WTC11 (cell line): ENCODE measurements at regions not wholly inside any gene's neighbourhood (a gene's known extent, or its start where the extent isn't known, plus 50 kb on each side); places are given as distances from the start of the nearest gene placed in this dataset.

Source experiments
- ATAC-seq: fragments of 200-7000 bp; cut with Tn5 transposase; 2 replicates; pipeline ENCODE4 v1.10.0; 2021; ENCODE audit warnings: mild to moderate bottlenecking, moderate library complexity
- CTCF ChIA-PET: fragments of 300-600 bp; sonication (Branson Sonifier 250); formaldehyde crosslinking; loops from one replicate; lab custom pipeline; 2021; ENCODE audit warnings: antibody characterized with exemption; lab: Charles Lee
- POLR2A ChIA-PET: fragments of 350-600 bp; sonication (Branson Sonifier 250); formaldehyde crosslinking; loops from one replicate; lab custom pipeline; 2021; ENCODE audit warnings: antibody characterized with exemption; lab: Charles Lee
- DNase-seq: peaks from one replicate; pipeline ENCODE4 v3.0.0; 2021; ENCODE audit warnings: low spot score
- H3K27ac Mint-ChIP-seq: 2 replicates; pipeline ENCODE4 v1.8.0; 2021; ENCODE audit warnings: mixed read lengths
- H3K27me3 Mint-ChIP-seq: 2 replicates; pipeline ENCODE4 v1.8.0; 2021; ENCODE audit warnings: low read depth, mild to moderate bottlenecking, moderate library complexity, mixed read lengths
- H3K36me3 Mint-ChIP-seq: 2 replicates; pipeline ENCODE4 v1.8.0; 2021; ENCODE audit warnings: mixed read lengths
- H3K4me1 Mint-ChIP-seq: 2 replicates; pipeline ENCODE4 v1.8.0; 2022; ENCODE audit warnings: mixed read lengths
- H3K4me3 Mint-ChIP-seq: 2 replicates; pipeline ENCODE4 v1.8.0; 2021; ENCODE audit warnings: mild to moderate bottlenecking, moderate library complexity, mixed read lengths
- H3K9me3 Mint-ChIP-seq: 2 replicates; pipeline ENCODE4 v1.8.0; 2021; ENCODE audit warnings: mixed read lengths
- FOXJ3 ChIP-seq: sonication (generic); formaldehyde crosslinking; IDR thresholded peaks from 2 replicates; pipeline ENCODE4 v1.9.0; 2021; ENCODE audit warnings: missing genetic modification reagents, mild to moderate bottlenecking, borderline replicate concordance
- FOXP1 ChIP-seq: sonication (generic); formaldehyde crosslinking; IDR thresholded peaks from 2 replicates; pipeline ENCODE4 v1.8.0; 2022; ENCODE audit warnings: missing genetic modification reagents, mild to moderate bottlenecking, moderate library complexity, borderline replicate concordance
- IRF2 ChIP-seq: sonication (generic); formaldehyde crosslinking; IDR thresholded peaks from 2 replicates; pipeline ENCODE4 v1.8.0; 2022; ENCODE audit warnings: low read depth, missing genetic modification reagents, borderline replicate concordance
- KAT7 ChIP-seq: sonication (generic); formaldehyde crosslinking; IDR thresholded peaks from 2 replicates; pipeline ENCODE4 v1.8.1; 2023; ENCODE audit warnings: missing genetic modification reagents, mild to moderate bottlenecking, borderline replicate concordance
- MYBL2 ChIP-seq: sonication (generic); formaldehyde crosslinking; IDR thresholded peaks from 2 replicates; pipeline ENCODE4 v1.8.1; 2023; ENCODE audit warnings: mild to moderate bottlenecking, moderate library complexity, missing genetic modification reagents
- NFATC4 ChIP-seq: fragments of 250-450 bp; sonication (Bioruptor Pico); IDR thresholded peaks from 2 replicates; pipeline ENCODE4 v1.9.0; 2021; ENCODE audit warnings: mild to moderate bottlenecking
- PRDM15 ChIP-seq: sonication (generic); formaldehyde crosslinking; IDR thresholded peaks from 2 replicates; pipeline ENCODE4 v1.8.0; 2022; ENCODE audit warnings: missing genetic modification reagents
- PRRX2 ChIP-seq: fragments of 250-450 bp; sonication (Bioruptor Pico); IDR thresholded peaks from 2 replicates; pipeline ENCODE4 v1.8.0; 2021; ENCODE audit warnings: mild to moderate bottlenecking
- ZNF121 ChIP-seq: sonication (generic); formaldehyde crosslinking; IDR thresholded peaks from 2 replicates; pipeline ENCODE4 v1.8.0; 2023; ENCODE audit warnings: missing genetic modification reagents
- ZNF396 ChIP-seq: fragments of 250-450 bp; sonication (Bioruptor Pico); IDR thresholded peaks from 2 replicates; pipeline ENCODE4 v1.8.0; 2021; ENCODE audit warnings: mild to moderate bottlenecking, moderate library complexity, borderline replicate concordance
- ZNF416 ChIP-seq: fragments of 250-450 bp; sonication (Bioruptor Pico); IDR thresholded peaks from 2 replicates; pipeline ENCODE4 v1.9.0; 2021; ENCODE audit warnings: mild to moderate bottlenecking, inconsistent platforms
- ZNF512 ChIP-seq: sonication (generic); formaldehyde crosslinking; IDR thresholded peaks from 2 replicates; pipeline ENCODE4 v1.8.1; 2022; ENCODE audit warnings: missing genetic modification reagents, borderline replicate concordance
- ZNF671 ChIP-seq: fragments of 250-450 bp; sonication (Bioruptor Pico); IDR thresholded peaks from 2 replicates; pipeline ENCODE4 v1.8.0; 2021; ENCODE audit warnings: mild to moderate bottlenecking
- TF ChIP-seq, protein P1 (sequence below): sonication (generic); formaldehyde crosslinking; IDR thresholded peaks from 2 replicates; pipeline ENCODE4 v1.8.1; 2023; ENCODE audit warnings: mild to moderate bottlenecking, moderate library complexity, missing genetic modification reagents
- TF ChIP-seq, protein P2 (sequence below): fragments of 250-450 bp; sonication (Bioruptor Pico); IDR thresholded peaks from 2 replicates; pipeline ENCODE4 v1.9.0; 2021; ENCODE audit warnings: mild to moderate bottlenecking
- TF ChIP-seq, protein P3 (sequence below): fragments of 250-450 bp; sonication (Bioruptor Pico); conservative IDR thresholded peaks from 2 replicates; pipeline ENCODE4 v1.9.0; 2021; ENCODE audit warnings: mild to moderate bottlenecking
- TF ChIP-seq, protein P4 (sequence below): sonication (generic); formaldehyde crosslinking; IDR thresholded peaks from 2 replicates; pipeline ENCODE4 v1.8.1; 2022; ENCODE audit warnings: mild to moderate bottlenecking, moderate library complexity, missing genetic modification reagents
- TF ChIP-seq, protein P5 (sequence below): sonication (generic); formaldehyde crosslinking; IDR thresholded peaks from 2 replicates; pipeline ENCODE4 v1.8.0; 2022; ENCODE audit warnings: mild to moderate bottlenecking, missing genetic modification reagents

- ChIA-PET CTCF (interaction anchor here (1.0 to 1.3 kb wide), 3 partner anchors 60 to 137 kb away, joined by 3 to 5 read pairs (median 4); no protein-coding TSS in a partner anchor), POLR2A (no interaction called here)
- DNase-seq (no peak), ATAC-seq (no peak)
- Mint-ChIP-seq H3K36me3 (no peaks in the 10 kb centered on the region), H3K4me1 (no peaks in the 10 kb centered on the region), H3K4me3 (no peak overlapping the region), H3K9me3 (no peaks in the 10 kb centered on the region), H3K27ac (no peak overlapping the region), H3K27me3 (no peaks in the 10 kb centered on the region)
- TF ChIP-seq NFATC4 (CRISPR knock-in tag), result no peak
- TF ChIP-seq PRDM15, result no peak
- no peak for TF ChIP-seq KAT7 (CRISPR knock-in tag)
- TF ChIP-seq, protein P1, sequence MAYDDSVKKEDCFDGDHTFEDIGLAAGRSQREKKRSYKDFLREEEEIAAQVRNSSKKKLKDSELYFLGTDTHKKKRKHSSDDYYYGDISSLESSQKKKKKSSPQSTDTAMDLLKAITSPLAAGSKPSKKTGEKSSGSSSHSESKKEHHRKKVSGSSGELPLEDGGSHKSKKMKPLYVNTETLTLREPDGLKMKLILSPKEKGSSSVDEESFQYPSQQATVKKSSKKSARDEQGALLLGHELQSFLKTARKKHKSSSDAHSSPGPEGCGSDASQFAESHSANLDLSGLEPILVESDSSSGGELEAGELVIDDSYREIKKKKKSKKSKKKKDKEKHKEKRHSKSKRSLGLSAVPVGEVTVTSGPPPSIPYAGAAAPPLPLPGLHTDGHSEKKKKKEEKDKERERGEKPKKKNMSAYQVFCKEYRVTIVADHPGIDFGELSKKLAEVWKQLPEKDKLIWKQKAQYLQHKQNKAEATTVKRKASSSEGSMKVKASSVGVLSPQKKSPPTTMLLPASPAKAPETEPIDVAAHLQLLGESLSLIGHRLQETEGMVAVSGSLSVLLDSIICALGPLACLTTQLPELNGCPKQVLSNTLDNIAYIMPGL (CRISPR knock-in tag), result no peak
- no peak for TF ChIP-seq ZNF121 (CRISPR knock-in tag)
Observed at GRCh38 chr4:8780596-8781368, 90.9 kb downstream of the HMX1 start.

- no peak overlapping the region for H3K27ac Mint-ChIP-seq
- ChIA-PET POLR2A (no interaction called here), CTCF (interaction anchor here (1.2 kb wide), 1 partner anchor 173 kb away, joined by 4 read pairs; no protein-coding TSS in a partner anchor)
- no peaks in the 10 kb centered on the region for H3K9me3 Mint-ChIP-seq
- H3K36me3 Mint-ChIP-seq, result no peaks in the 10 kb centered on the region
- no peak for ATAC-seq
- no peak for TF ChIP-seq MYBL2
- TF ChIP-seq ZNF416 (CRISPR knock-in tag), result no peak
- TF ChIP-seq ZNF512 (CRISPR knock-in tag), result no peak
- no peak for TF ChIP-seq ZNF671 (CRISPR knock-in tag)
- TF ChIP-seq, protein P2, sequence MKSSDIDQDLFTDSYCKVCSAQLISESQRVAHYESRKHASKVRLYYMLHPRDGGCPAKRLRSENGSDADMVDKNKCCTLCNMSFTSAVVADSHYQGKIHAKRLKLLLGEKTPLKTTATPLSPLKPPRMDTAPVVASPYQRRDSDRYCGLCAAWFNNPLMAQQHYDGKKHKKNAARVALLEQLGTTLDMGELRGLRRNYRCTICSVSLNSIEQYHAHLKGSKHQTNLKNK (CRISPR knock-in tag), result no peak
- DNase-seq, result no peak
- no peak overlapping the region for H3K4me3 Mint-ChIP-seq
- H3K27me3 Mint-ChIP-seq, result no peaks in the 10 kb centered on the region
- no peaks in the 10 kb centered on the region for H3K4me1 Mint-ChIP-seq
Observed at GRCh38 chr4:8780086-8780485, 91.6 kb downstream of the HMX1 start.

GRCh38 chr4:8779490-8779932, 92.1 kb downstream of the HMX1 start:
- Mint-ChIP-seq H3K4me3 (no peak overlapping the region), H3K27ac (no peak overlapping the region), H3K4me1 (no peaks in the 10 kb centered on the region), H3K36me3 (no peaks in the 10 kb centered on the region), H3K27me3 (no peaks in the 10 kb centered on the region), H3K9me3 (no peaks in the 10 kb centered on the region)
- ChIA-PET POLR2A (no interaction called here), CTCF (interaction anchor here (1.2 kb wide), 1 partner anchor 172 kb away, joined by 4 read pairs; no protein-coding TSS in a partner anchor)
- DNase-seq, result no peak
- no peak for ATAC-seq
- TF ChIP-seq, protein P3, sequence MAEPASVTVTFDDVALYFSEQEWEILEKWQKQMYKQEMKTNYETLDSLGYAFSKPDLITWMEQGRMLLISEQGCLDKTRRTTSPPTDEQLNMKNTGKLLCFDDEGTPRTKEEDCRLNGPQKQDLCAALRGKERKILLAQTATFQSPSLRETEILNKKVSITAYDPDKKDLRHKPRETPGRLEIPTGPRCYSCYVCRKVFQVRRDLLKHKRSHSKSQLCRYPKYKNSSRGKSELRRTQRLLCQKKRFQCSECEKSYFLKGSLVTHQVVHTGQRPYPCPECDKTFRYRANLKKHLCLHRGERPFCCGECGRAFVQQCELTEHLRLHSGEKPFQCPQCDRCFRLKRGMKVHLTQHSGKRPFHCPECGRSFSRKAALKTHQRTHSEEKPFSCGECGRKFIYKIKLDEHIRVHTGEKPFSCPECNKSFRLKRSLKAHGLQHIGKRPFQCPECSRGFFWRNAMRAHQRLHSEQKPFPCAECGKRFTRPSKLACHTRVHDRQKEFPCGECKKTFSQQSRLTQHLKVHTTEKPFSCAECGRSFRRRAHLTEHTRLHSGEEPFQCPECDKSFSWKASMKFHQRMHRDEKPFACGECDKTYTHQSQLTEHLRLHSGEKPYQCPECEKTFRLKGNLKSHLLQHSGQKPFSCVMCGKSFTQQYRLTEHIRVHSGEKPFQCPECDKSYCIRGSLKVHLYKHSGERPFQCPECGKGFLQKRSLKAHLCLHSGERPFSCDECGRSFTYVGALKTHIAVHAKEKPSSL (CRISPR knock-in tag), result no peak
- no peak for TF ChIP-seq FOXJ3 (CRISPR knock-in tag)
- TF ChIP-seq IRF2 (CRISPR knock-in tag), result no peak
- TF ChIP-seq PRRX2 (CRISPR knock-in tag), result no peak
- TF ChIP-seq ZNF396 (CRISPR knock-in tag), result no peak
- TF ChIP-seq, protein P4, sequence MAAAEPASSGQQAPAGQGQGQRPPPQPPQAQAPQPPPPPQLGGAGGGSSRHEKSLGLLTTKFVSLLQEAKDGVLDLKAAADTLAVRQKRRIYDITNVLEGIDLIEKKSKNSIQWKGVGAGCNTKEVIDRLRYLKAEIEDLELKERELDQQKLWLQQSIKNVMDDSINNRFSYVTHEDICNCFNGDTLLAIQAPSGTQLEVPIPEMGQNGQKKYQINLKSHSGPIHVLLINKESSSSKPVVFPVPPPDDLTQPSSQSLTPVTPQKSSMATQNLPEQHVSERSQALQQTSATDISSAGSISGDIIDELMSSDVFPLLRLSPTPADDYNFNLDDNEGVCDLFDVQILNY (CRISPR knock-in tag), result no peak
- no peak for TF ChIP-seq FOXP1
- TF ChIP-seq, protein P1 (CRISPR knock-in tag), result no peak
- TF ChIP-seq, protein P5, sequence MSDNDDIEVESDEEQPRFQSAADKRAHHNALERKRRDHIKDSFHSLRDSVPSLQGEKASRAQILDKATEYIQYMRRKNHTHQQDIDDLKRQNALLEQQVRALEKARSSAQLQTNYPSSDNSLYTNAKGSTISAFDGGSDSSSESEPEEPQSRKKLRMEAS (CRISPR knock-in tag), result no peak
